ENCODE measurements at regions not wholly inside any gene's neighbourhood (a gene's known extent, or its start where the extent isn't known, plus 50 kb on each side); places are given as distances from the start of the nearest gene placed in this dataset.

DNA sequence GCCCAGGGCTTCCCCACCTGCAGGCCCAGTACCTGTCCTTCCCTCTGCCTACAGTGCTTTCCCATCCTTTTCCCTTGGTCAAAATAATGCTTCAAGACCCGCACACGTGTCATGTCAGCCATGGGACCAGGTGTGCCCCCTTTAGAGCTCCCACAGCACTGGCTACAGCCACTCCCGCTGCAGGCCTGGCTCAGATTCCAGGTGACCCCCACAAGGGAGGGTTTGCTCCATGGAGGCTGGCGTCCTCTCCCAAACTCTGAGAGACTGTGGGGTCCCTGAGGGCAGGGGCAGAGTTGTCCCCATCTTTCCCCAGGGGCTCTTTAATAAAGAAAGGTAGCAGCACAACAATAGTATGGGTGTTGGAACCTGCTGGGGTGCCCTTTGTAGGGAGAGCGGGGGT lies 66.4 kb upstream of the RUNX3 start:
- TF ChIP-seq CTCF (IDR thresholded peaks at IDR 0.05) = no peak
- no peak for TF ChIP-seq POLR2A (IDR thresholded peaks at IDR 0.05)
